OCI-LY3 (cell line): ENCODE measurements at regions not wholly inside any gene's neighbourhood (a gene's known extent, or its start where the extent isn't known, plus 50 kb on each side); places are given as distances from the start of the nearest gene placed in this dataset.

Source experiments
- H2AFZ ChIP-seq: fragments of 200-600, 300-600 bp; shearing (Covaris generic); 2 replicates; pipeline ENCODE4 v1.6.0; 2014; ENCODE audit warnings: antibody characterized with exemption, low read depth, low read length
- H3K27ac ChIP-seq: fragments of 200-600, 300-600 bp; sonication (generic); 2 replicates; pipeline ENCODE4 v1.5.1; 2014; ENCODE audit warnings: mild to moderate bottlenecking, low read length, moderate library complexity, mixed read lengths
- H3K27me3 ChIP-seq: fragments of 200-600, 300-600 bp; sonication (generic); 2 replicates; pipeline ENCODE4 v1.6.1; 2014; ENCODE audit warnings: low read depth, low read length, mixed read lengths
- H3K36me3 ChIP-seq: fragments of 200-600, 300-600 bp; sonication (generic); replicated peaks from 2 replicates; pipeline ENCODE3; 2014; ENCODE audit warnings: low read depth, low read length, mixed read lengths
- H3K4me1 ChIP-seq: fragments of 300-600, 200-600 bp; sonication (generic); 2 replicates; pipeline ENCODE4 v1.6.1; 2014; ENCODE audit warnings: low read length, mixed read lengths
- H3K4me2 ChIP-seq: fragments of 200-600, 300-600 bp; sonication (generic); 2 replicates; pipeline ENCODE4 v1.6.1; 2014; ENCODE audit warnings: low read length, mixed read lengths
- H3K4me3 ChIP-seq: fragments of 300-600, 200-600 bp; sonication (generic); 2 replicates; pipeline ENCODE4 v1.5.1; 2014; ENCODE audit warnings: antibody characterized with exemption, mild to moderate bottlenecking, low read length, moderate library complexity
- H3K79me2 ChIP-seq: fragments of 300-600, 200-600 bp; shearing (Covaris generic); 2 replicates; pipeline ENCODE4 v1.6.1; 2014; ENCODE audit warnings: mild to moderate bottlenecking, low read length, mixed read lengths
- H3K9ac ChIP-seq: fragments of 300-600, 200-600 bp; shearing (Covaris generic); 2 replicates; pipeline ENCODE4 v1.6.0; 2014; ENCODE audit warnings: mild to moderate bottlenecking, low read length, moderate library complexity
- H3K9me3 ChIP-seq: fragments of 200-600, 300-600 bp; shearing (Covaris generic); 2 replicates; pipeline ENCODE4 v1.6.1; 2014; ENCODE audit warnings: low read length, mixed read lengths; ENCODE audit not compliant: insufficient read depth
- H4K20me1 ChIP-seq: fragments of 200-600, 300-600 bp; sonication (generic); 2 replicates; pipeline ENCODE4 v1.6.1; 2016; ENCODE audit warnings: low read length, mixed read lengths; ENCODE audit not compliant: insufficient read depth
- EZH2phosphoT487 ChIP-seq: fragments of 200-600 bp; shearing (Covaris generic); IDR thresholded peaks from 2 replicates; pipeline ENCODE4 v1.6.1; 2018; ENCODE audit warnings: antibody characterized with exemption, mixed run types, low read depth
- TF ChIP-seq, protein P1 (sequence below): fragments of 200-600, 300-600 bp; sonication (generic); IDR thresholded peaks from 2 replicates; pipeline ENCODE4 v1.5.1; 2014; ENCODE audit warnings: antibody characterized with exemption, low read length, low read depth

DNA sequence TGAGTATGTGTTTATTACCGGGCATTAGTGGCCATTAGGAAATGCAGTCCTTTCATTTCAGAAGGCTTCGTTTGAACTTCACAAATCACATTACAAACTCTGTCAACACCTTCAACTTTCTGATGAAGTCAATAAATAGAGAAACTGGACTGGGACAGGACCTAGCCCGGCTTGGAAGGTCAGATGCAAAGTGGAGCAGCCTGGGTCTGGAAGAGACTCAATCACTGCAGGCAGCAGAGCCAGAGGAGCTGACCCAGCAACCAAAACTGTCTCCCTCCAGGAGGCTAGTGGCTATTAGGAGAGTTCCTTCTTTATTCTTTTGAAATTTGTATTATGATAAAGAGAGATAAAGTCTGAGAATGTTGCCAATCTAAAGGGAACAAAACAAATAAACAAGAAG is 167.2 kb upstream of the SPOPL start:
- no peak for TF ChIP-seq EZH2phosphoT487
- TF ChIP-seq, protein P1, sequence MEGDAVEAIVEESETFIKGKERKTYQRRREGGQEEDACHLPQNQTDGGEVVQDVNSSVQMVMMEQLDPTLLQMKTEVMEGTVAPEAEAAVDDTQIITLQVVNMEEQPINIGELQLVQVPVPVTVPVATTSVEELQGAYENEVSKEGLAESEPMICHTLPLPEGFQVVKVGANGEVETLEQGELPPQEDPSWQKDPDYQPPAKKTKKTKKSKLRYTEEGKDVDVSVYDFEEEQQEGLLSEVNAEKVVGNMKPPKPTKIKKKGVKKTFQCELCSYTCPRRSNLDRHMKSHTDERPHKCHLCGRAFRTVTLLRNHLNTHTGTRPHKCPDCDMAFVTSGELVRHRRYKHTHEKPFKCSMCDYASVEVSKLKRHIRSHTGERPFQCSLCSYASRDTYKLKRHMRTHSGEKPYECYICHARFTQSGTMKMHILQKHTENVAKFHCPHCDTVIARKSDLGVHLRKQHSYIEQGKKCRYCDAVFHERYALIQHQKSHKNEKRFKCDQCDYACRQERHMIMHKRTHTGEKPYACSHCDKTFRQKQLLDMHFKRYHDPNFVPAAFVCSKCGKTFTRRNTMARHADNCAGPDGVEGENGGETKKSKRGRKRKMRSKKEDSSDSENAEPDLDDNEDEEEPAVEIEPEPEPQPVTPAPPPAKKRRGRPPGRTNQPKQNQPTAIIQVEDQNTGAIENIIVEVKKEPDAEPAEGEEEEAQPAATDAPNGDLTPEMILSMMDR: no peak

GRCh38 chr2:138335036-138335435 is 166.5 kb upstream of the SPOPL start:
- Histone ChIP-seq H3K4me1 (no peaks in the 10 kb centered on the region), H3K4me3 (no peak overlapping the region), H3K4me2 (no peak overlapping the region), H4K20me1 (no peaks in the 10 kb centered on the region), H3K79me2 (no peaks in the 10 kb centered on the region), H3K27ac (no peak overlapping the region), H2AFZ (no peak overlapping the region), H3K27me3 (no peaks in the 10 kb centered on the region), H3K36me3 (no peaks in the 10 kb centered on the region), H3K9me3 (no peaks in the 10 kb centered on the region), H3K9ac (no peak overlapping the region)
- TF ChIP-seq, protein P1: no peak
- TF ChIP-seq EZH2phosphoT487: no peak

More for the DNA sequence above, 167.2 kb upstream of the SPOPL start:
- Histone ChIP-seq H3K4me2 (no peak overlapping the region), H3K27ac (no peak overlapping the region), H3K79me2 (no peaks in the 10 kb centered on the region), H3K36me3 (no peaks in the 10 kb centered on the region), H4K20me1 (no peaks in the 10 kb centered on the region), H3K9ac (no peak overlapping the region), H3K9me3 (no peaks in the 10 kb centered on the region), H3K4me3 (no peak overlapping the region), H3K27me3 (no peaks in the 10 kb centered on the region), H3K4me1 (no peaks in the 10 kb centered on the region), H2AFZ (no peak overlapping the region)

GRCh38 chr2:138336146-138336545 is 165.4 kb upstream of the SPOPL start:
- H3K4me2 ChIP-seq: no peak overlapping the region
- no peaks in the 10 kb centered on the region for H3K9me3 ChIP-seq
- H2AFZ ChIP-seq: no peak overlapping the region
- H3K4me1 ChIP-seq: no peaks in the 10 kb centered on the region
- H4K20me1 ChIP-seq: no peaks in the 10 kb centered on the region
- TF ChIP-seq, protein P1: no peak
- no peak for TF ChIP-seq EZH2phosphoT487
- no peak overlapping the region for H3K27ac ChIP-seq
- no peaks in the 10 kb centered on the region for H3K27me3 ChIP-seq
- H3K9ac ChIP-seq: no peak overlapping the region
- H3K79me2 ChIP-seq: no peaks in the 10 kb centered on the region
- no peaks in the 10 kb centered on the region for H3K36me3 ChIP-seq
- no peak overlapping the region for H3K4me3 ChIP-seq

- H3K36me3 ChIP-seq: no peaks in the 10 kb centered on the region
- no peaks in the 10 kb centered on the region for H3K9me3 ChIP-seq
- no peaks in the 10 kb centered on the region for H3K79me2 ChIP-seq
- no peak overlapping the region for H3K4me2 ChIP-seq
- TF ChIP-seq, protein P1: no peak
- no peak for TF ChIP-seq EZH2phosphoT487
- no peak overlapping the region for H3K4me3 ChIP-seq
- H3K27me3 ChIP-seq: no peaks in the 10 kb centered on the region
- H4K20me1 ChIP-seq: no peaks in the 10 kb centered on the region
- H3K9ac ChIP-seq: no peak overlapping the region
- H3K4me1 ChIP-seq: no peaks in the 10 kb centered on the region
- no peak overlapping the region for H3K27ac ChIP-seq
- H2AFZ ChIP-seq: no peak overlapping the region
Observed at GRCh38 chr2:138355244-138355643, 146.3 kb upstream of the SPOPL start.
